Neural progenitor cell (in vitro differentiated cells): ENCODE measurements at regions not wholly inside any gene's neighbourhood (a gene's known extent, or its start where the extent isn't known, plus 50 kb on each side); places are given as distances from the start of the nearest gene placed in this dataset.
A peak's percentile ranks its signal among the peaks of the same experiment; 100 is the strongest.

Experiments used
- DNase-seq: peaks from one replicate; pipeline ENCODE4 v3.0.0-alpha.2; 2016; ENCODE audit warnings: low spot score
- H2AFZ ChIP-seq: fragments of 200-600 bp; sonication (generic); replicated peaks from 2 replicates; pipeline ENCODE4 v1.6.1; 2016; ENCODE audit warnings: antibody characterized with exemption
- H3F3A ChIP-seq: fragments of 200-600 bp; sonication (generic); 2 replicates; pipeline ENCODE4 v1.6.1; 2016; ENCODE audit warnings: antibody characterized with exemption, low read depth
- H3K27ac ChIP-seq: fragments of 200-600 bp; sonication (generic); 2 replicates; pipeline ENCODE4 v1.5.1; 2016; ENCODE audit warnings: mild to moderate bottlenecking
- H3K27me3 ChIP-seq: fragments of 200-600 bp; sonication (generic); 2 replicates; pipeline ENCODE4 v1.6.1; 2016; ENCODE audit warnings: mild to moderate bottlenecking, moderate library complexity
- H3K36me3 ChIP-seq: fragments of 200-600 bp; sonication (generic); 2 replicates; pipeline ENCODE4 v1.5.1; 2016
- H3K4me1 ChIP-seq: fragments of 200-600 bp; sonication (generic); 2 replicates; pipeline ENCODE4 v1.6.1; 2016; ENCODE audit warnings: mixed run types
- H3K4me2 ChIP-seq: fragments of 200-600 bp; sonication (generic); 2 replicates; pipeline ENCODE4 v1.6.1; 2016
- H3K4me3 ChIP-seq: fragments of 200-600 bp; sonication (generic); 2 replicates; pipeline ENCODE4 v1.5.1; 2016
- H3K79me2 ChIP-seq: fragments of 200-600 bp; sonication (generic); 2 replicates; pipeline ENCODE4 v1.6.1; 2016; ENCODE audit warnings: low read depth
- H3K9ac ChIP-seq: fragments of 200-600 bp; sonication (generic); 2 replicates; pipeline ENCODE4 v1.6.1; 2016
- H3K9me3 ChIP-seq: fragments of 200-600 bp; sonication (generic); 2 replicates; pipeline ENCODE4 v1.5.1; 2016; ENCODE audit warnings: low read depth
- H4K20me1 ChIP-seq: fragments of 200-600 bp; sonication (generic); 2 replicates; pipeline ENCODE4 v1.6.1; 2016; ENCODE audit warnings: low read depth
- H3K27ac Mint-ChIP-seq: 3 replicates; pipeline ENCODE4 v1.8.0; 2021; ENCODE audit warnings: mixed read lengths
- H3K27me3 Mint-ChIP-seq: 2 replicates; pipeline ENCODE4 v1.8.0; 2022; ENCODE audit warnings: low read depth, mild to moderate bottlenecking, inconsistent platforms, moderate library complexity, mixed read lengths; ENCODE audit not compliant: insufficient read depth
- H3K36me3 Mint-ChIP-seq: 3 replicates; pipeline ENCODE4 v1.8.0; 2021; ENCODE audit warnings: mixed read lengths
- H3K4me1 Mint-ChIP-seq: 3 replicates; pipeline ENCODE4 v1.8.0; 2021; ENCODE audit warnings: mixed read lengths
- H3K4me3 Mint-ChIP-seq: 3 replicates; pipeline ENCODE4 v1.8.0; 2021; ENCODE audit warnings: mild to moderate bottlenecking, moderate library complexity, mixed read lengths
- H3K9me3 Mint-ChIP-seq: 3 replicates; pipeline ENCODE4 v1.8.0; 2020; ENCODE audit warnings: mixed read lengths
- CTCF ChIP-seq: fragments of 200-600 bp; sonication (generic); IDR thresholded peaks from 2 replicates; pipeline ENCODE4 v1.5.1; 2017; ENCODE audit warnings: antibody characterized with exemption, mild to moderate bottlenecking
- EZH2 ChIP-seq: fragments of 200-600 bp; sonication (generic); IDR thresholded peaks from 2 replicates; pipeline ENCODE4 v1.6.1; 2017; ENCODE audit warnings: antibody characterized with exemption, mild to moderate bottlenecking, moderate library complexity
- EZH2phosphoT487 ChIP-seq: fragments of 200-600 bp; sonication (generic); IDR thresholded peaks from 2 replicates; pipeline ENCODE4 v1.6.1; 2017; ENCODE audit warnings: antibody characterized with exemption

DNA sequence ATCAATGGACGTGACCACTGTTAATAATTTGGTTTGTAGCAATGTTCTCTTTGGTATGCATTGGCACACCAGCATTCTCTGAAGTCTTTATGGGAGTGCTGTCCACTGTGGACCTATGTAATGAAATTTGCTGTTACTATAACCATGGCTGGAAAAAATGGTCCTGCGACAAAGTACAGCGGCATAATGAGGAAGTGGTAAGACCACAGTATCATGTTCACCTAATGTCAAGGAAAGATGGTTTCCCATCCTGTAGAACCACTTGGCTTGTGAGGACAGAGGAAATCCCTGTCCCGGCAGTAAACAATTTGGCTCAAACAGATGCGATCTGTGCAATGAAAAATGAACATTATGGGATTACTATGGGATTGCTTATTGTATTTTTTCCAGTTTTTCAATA, 173.9 kb upstream of the IVNS1ABP start:
- no peak overlapping the region for H3K4me2 ChIP-seq
- H3K4me1 ChIP-seq, result peaks cover 6% of the 10 kb centered on the region
- H4K20me1 ChIP-seq, result no peaks in the 10 kb centered on the region
- H3K4me3 ChIP-seq, result no peak overlapping the region
- no peaks in the 10 kb centered on the region for H3K9me3 ChIP-seq
- TF ChIP-seq EZH2, result no peak
- no peak for TF ChIP-seq EZH2phosphoT487
- no peak for TF ChIP-seq CTCF
- Mint-ChIP-seq H3K27ac (no peak overlapping the region), H3K4me3 (no peak overlapping the region), H3K9me3 (no peaks in the 10 kb centered on the region), H3K27me3 (peaks cover 5% of the 10 kb centered on the region), H3K4me1 (peaks cover 29% of the 10 kb centered on the region), H3K36me3 (no peaks in the 10 kb centered on the region)
- H3K27me3 ChIP-seq, result no peaks in the 10 kb centered on the region
- no peak overlapping the region for H2AFZ ChIP-seq
- H3K79me2 ChIP-seq, result no peaks in the 10 kb centered on the region
- DNase-seq, result no peak
- H3K9ac ChIP-seq, result no peak overlapping the region
- no peaks in the 10 kb centered on the region for H3K36me3 ChIP-seq
- H3F3A ChIP-seq, result no peaks in the 10 kb centered on the region
- no peak overlapping the region for H3K27ac ChIP-seq

DNA sequence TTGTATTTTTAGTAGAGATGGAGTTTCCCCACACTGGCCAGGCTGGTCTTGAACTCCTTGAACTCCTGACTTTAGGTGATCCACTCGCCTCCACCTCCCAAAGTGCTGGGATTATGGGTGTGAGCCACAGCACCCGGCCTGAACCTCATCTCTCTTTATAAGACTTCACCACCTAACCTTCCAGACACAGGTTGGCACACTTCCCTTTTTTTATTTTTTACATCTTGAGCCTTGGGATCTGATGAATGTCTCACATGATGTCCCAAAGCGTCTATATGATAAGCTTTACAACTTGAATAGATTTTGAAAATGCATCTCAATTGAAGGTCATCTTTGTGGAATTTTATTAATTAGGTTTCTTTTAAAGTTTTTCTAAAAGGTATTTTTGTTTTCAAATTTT, 172.4 kb upstream of the IVNS1ABP start:
- no peak overlapping the region for H2AFZ ChIP-seq

DNA sequence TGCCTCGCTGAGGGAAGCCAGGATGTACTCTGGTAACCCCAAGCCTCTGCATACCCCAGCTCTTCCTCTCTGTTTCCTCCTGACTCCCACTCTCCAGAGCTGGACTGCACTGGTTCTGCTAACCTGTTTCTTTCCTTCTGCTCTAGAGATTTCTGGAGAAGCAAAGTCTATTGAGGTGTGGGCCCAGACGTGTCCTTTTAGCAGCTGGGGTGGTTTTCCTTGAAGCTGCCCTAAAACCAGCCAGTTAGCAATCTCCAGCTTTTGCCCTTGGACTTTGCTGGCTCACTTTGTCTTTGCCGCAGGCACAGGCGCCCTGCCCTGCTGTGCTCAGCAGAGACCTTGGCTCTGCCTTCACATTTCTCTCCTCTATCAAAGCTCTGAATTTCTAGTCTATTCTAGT, 171.8 kb upstream of the IVNS1ABP start:
- Mint-ChIP-seq H3K36me3 (peaks cover 2% of the 10 kb centered on the region), H3K27me3 (peaks cover 7% of the 10 kb centered on the region), H3K9me3 (no peaks in the 10 kb centered on the region), H3K27ac (no peak overlapping the region), H3K4me3 (no peak overlapping the region), H3K4me1 (peaks cover 36% of the 10 kb centered on the region)
- Histone ChIP-seq H3K4me1 (peaks cover 15% of the 10 kb centered on the region), H3K36me3 (no peaks in the 10 kb centered on the region), H3K79me2 (no peaks in the 10 kb centered on the region), H3K27me3 (no peaks in the 10 kb centered on the region), H3K4me3 (no peak overlapping the region), H3F3A (peaks cover 5% of the 10 kb centered on the region), H3K9ac (no peak overlapping the region), H4K20me1 (no peaks in the 10 kb centered on the region), H3K9me3 (no peaks in the 10 kb centered on the region), H3K27ac (no peak overlapping the region), H3K4me2 (no peak overlapping the region), H2AFZ (no peak overlapping the region)
- no peak for DNase-seq
- TF ChIP-seq EZH2phosphoT487 (no peak), EZH2 (no peak)

More for the DNA sequence above, 172.4 kb upstream of the IVNS1ABP start:
- H3K36me3 ChIP-seq, result no peaks in the 10 kb centered on the region
- no peak overlapping the region for H3K27ac ChIP-seq
- Mint-ChIP-seq H3K27me3 (peaks cover 7% of the 10 kb centered on the region), H3K36me3 (peaks cover 2% of the 10 kb centered on the region), H3K27ac (no peak overlapping the region), H3K9me3 (no peaks in the 10 kb centered on the region), H3K4me3 (no peak overlapping the region), H3K4me1 (peaks cover 33% of the 10 kb centered on the region)
- H3K27me3 ChIP-seq, result no peaks in the 10 kb centered on the region
- no peaks in the 10 kb centered on the region for H3K9me3 ChIP-seq
- peaks cover 10% of the 10 kb centered on the region for H3K4me1 ChIP-seq
- no peak overlapping the region for H3K4me2 ChIP-seq
- no peak overlapping the region for H3K9ac ChIP-seq
- no peaks in the 10 kb centered on the region for H4K20me1 ChIP-seq
- DNase-seq, result no peak
- H3F3A ChIP-seq, result no peaks in the 10 kb centered on the region
- no peaks in the 10 kb centered on the region for H3K79me2 ChIP-seq
- TF ChIP-seq EZH2phosphoT487, result no peak
- TF ChIP-seq EZH2, result no peak
- no peak for TF ChIP-seq CTCF
- H3K4me3 ChIP-seq, result no peak overlapping the region

DNA sequence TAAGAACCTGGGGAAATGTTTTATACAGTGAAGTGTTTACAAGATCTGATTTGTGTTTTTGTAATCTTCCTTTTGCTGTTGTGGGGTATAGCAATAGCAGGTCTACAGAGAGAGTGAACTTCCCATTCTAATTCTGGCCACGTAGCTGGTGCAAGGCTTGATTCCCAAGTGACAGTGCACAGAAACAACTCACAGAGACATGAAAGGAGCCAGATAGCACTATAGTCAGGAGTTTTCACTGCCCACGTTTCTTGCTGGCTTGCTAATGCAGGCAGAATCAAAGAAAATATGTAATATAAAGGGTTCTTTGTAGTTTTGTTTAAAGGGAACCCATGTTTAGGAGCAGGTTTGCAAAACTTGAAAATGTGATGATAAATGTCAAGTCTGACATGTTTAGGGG, 170.9 kb upstream of the IVNS1ABP start:
- Mint-ChIP-seq H3K27me3 (peaks cover 7% of the 10 kb centered on the region), H3K4me3 (no peak overlapping the region), H3K9me3 (no peaks in the 10 kb centered on the region), H3K4me1 (peaks cover 42% of the 10 kb centered on the region), H3K36me3 (peaks cover 2% of the 10 kb centered on the region), H3K27ac (peak overlapping the region; percentile 64)
- Histone ChIP-seq H3K27me3 (no peaks in the 10 kb centered on the region), H3K36me3 (no peaks in the 10 kb centered on the region), H2AFZ (no peak overlapping the region), H3F3A (peaks cover 5% of the 10 kb centered on the region), H3K4me2 (no peak overlapping the region), H3K4me1 (peaks cover 21% of the 10 kb centered on the region), H3K9ac (no peak overlapping the region), H3K9me3 (no peaks in the 10 kb centered on the region), H3K79me2 (no peaks in the 10 kb centered on the region), H3K27ac (no peak overlapping the region), H4K20me1 (no peaks in the 10 kb centered on the region), H3K4me3 (no peak overlapping the region)
- no peak for TF ChIP-seq EZH2phosphoT487
- no peak for DNase-seq
